Immature natural killer cell (primary cell): ENCODE measurements at regions not wholly inside any gene's neighbourhood (a gene's known extent, or its start where the extent isn't known, plus 50 kb on each side); places are given as distances from the start of the nearest gene placed in this dataset.
A peak's percentile ranks its signal among the peaks of the same experiment; 100 is the strongest.
"Not testable (repeated sequence)": the region's sequence is repeated elsewhere in the genome, so short reads cannot be mapped to it uniquely, and the experiment has no call there.

Experiments
- DNase-seq, 3 donors: peaks; one replicate each; pipeline ENCODE4 v3.0.0; 2022; ENCODE audit warnings: mixed read lengths in 1 of 3
- H3K27ac Mint-ChIP-seq, 6 donors: one replicate each; pipeline ENCODE4 v1.8.0; 2020; ENCODE audit warnings: mixed read lengths in 6 of 6, mild to moderate bottlenecking in 5 of 6, inconsistent platforms in 4 of 6, moderate library complexity in 3 of 6
- H3K27me3 Mint-ChIP-seq, 3 donors: one replicate each; pipeline ENCODE4 v1.8.0; 2020 to 2021; ENCODE audit warnings: low read depth in 3 of 3, mild to moderate bottlenecking in 3 of 3, mixed read lengths in 3 of 3, moderate library complexity in 3 of 3, inconsistent platforms in 1 of 3
- H3K36me3 Mint-ChIP-seq, 3 donors: one replicate each; pipeline ENCODE4 v1.8.0; 2020; ENCODE audit warnings: mixed read lengths in 3 of 3, inconsistent platforms in 2 of 3, mild to moderate bottlenecking in 2 of 3
- H3K4me1 Mint-ChIP-seq, 2 donors: one replicate each; pipeline ENCODE4 v1.8.0; 2020; ENCODE audit warnings: inconsistent platforms in 2 of 2, mild to moderate bottlenecking in 2 of 2, mixed read lengths in 2 of 2, moderate library complexity in 1 of 2
- H3K4me3 Mint-ChIP-seq, 5 donors: one replicate each; pipeline ENCODE4 v1.8.0; 2020; ENCODE audit warnings: mild to moderate bottlenecking in 5 of 5, mixed read lengths in 5 of 5, inconsistent platforms in 3 of 5, moderate library complexity in 3 of 5
- H3K9me3 Mint-ChIP-seq, 6 donors: one replicate each; pipeline ENCODE4 v1.8.0; 2020; ENCODE audit warnings: mild to moderate bottlenecking in 6 of 6, mixed read lengths in 6 of 6, inconsistent platforms in 4 of 6, moderate library complexity in 3 of 6

- no peak overlapping the region for H3K4me3 Mint-ChIP-seq
- peaks cover 27 to 37% of the 10 kb centered on the region in 2 donors for H3K4me1 Mint-ChIP-seq
- no peak for DNase-seq
- H3K27ac Mint-ChIP-seq = no peak overlapping the region
- peaks cover 12 to 23% (median 14%) of the 10 kb centered on the region in 3 donors for H3K27me3 Mint-ChIP-seq
- H3K9me3 Mint-ChIP-seq = peaks cover 0 to 2% (median 0%) of the 10 kb centered on the region in 6 donors
- no peaks in the 10 kb centered on the region for H3K36me3 Mint-ChIP-seq
Measured at GRCh38 chr3:24689353-24689752, 194.7 kb upstream of the THRB start.

- no peak for DNase-seq
- peaks cover 24 to 28% of the 10 kb centered on the region in 2 donors for H3K4me1 Mint-ChIP-seq
- H3K27ac Mint-ChIP-seq = no peak overlapping the region
- H3K4me3 Mint-ChIP-seq = no peak overlapping the region
- no peaks in the 10 kb centered on the region for H3K36me3 Mint-ChIP-seq
- H3K27me3 Mint-ChIP-seq = peaks cover 10 to 20% (median 14%) of the 10 kb centered on the region in 3 donors
- H3K9me3 Mint-ChIP-seq = peaks cover 0 to 2% (median 0%) of the 10 kb centered on the region in 6 donors
Measured at GRCh38 chr3:24690777-24691176, 196.1 kb upstream of the THRB start.

- H3K27ac Mint-ChIP-seq = peak overlapping the region in 3 of 6 donors; percentile 61 to 70 (median 66)
- not testable (repeated sequence) for H3K9me3 Mint-ChIP-seq, H3K36me3 Mint-ChIP-seq
- peak overlapping the region in 3 of 5 donors; percentile 61 to 78 (median 74) for H3K4me3 Mint-ChIP-seq
- peaks cover 20 to 34% of the 10 kb centered on the region in 2 donors for H3K4me1 Mint-ChIP-seq
- peak; percentile 49 to 73 (median 59) for DNase-seq
- peaks cover 4 to 13% (median 7%) of the 10 kb centered on the region in 3 donors for H3K27me3 Mint-ChIP-seq
Measured at GRCh38 chr3:24699078-24699477, 204.4 kb upstream of the THRB start.

- H3K27me3 Mint-ChIP-seq = peaks cover 5 to 14% (median 9%) of the 10 kb centered on the region in 3 donors
- H3K4me1 Mint-ChIP-seq = peaks cover 8 to 15% of the 10 kb centered on the region in 2 donors
- no peak overlapping the region for H3K27ac Mint-ChIP-seq
- no peaks in the 10 kb centered on the region for H3K36me3 Mint-ChIP-seq
- no peak for DNase-seq
- H3K4me3 Mint-ChIP-seq = no peak overlapping the region
- H3K9me3 Mint-ChIP-seq = peaks cover 0 to 2% (median 0%) of the 10 kb centered on the region in 6 donors
Measured at GRCh38 chr3:24704496-24704895, 209.8 kb upstream of the THRB start.

GRCh38 chr3:24707936-24708335, 213.3 kb upstream of the THRB start:
- DNase-seq = no peak
- Mint-ChIP-seq H3K4me3 (no peak overlapping the region), H3K9me3 (peaks cover 0 to 3% (median 0%) of the 10 kb centered on the region in 6 donors), H3K4me1 (no peaks in the 10 kb centered on the region), H3K27me3 (peaks cover 5 to 6% (median 5%) of the 10 kb centered on the region in 3 donors), H3K27ac (no peak overlapping the region), H3K36me3 (no peaks in the 10 kb centered on the region)

- no peaks in the 10 kb centered on the region for H3K36me3 Mint-ChIP-seq
- H3K4me3 Mint-ChIP-seq = no peak overlapping the region
- no peak for DNase-seq
- H3K27me3 Mint-ChIP-seq = peaks cover 5 to 6% (median 5%) of the 10 kb centered on the region in 3 donors
- no peaks in the 10 kb centered on the region for H3K4me1 Mint-ChIP-seq
- peaks cover 0 to 4% (median 0%) of the 10 kb centered on the region in 6 donors for H3K9me3 Mint-ChIP-seq
- H3K27ac Mint-ChIP-seq = no peak overlapping the region
Measured at GRCh38 chr3:24709956-24710355, 215.3 kb upstream of the THRB start.

GRCh38 chr3:24713516-24713915, 218.9 kb upstream of the THRB start:
- H3K36me3 Mint-ChIP-seq = no peaks in the 10 kb centered on the region
- no peak overlapping the region for H3K4me3 Mint-ChIP-seq
- no peak for DNase-seq
- peaks cover 4 to 10% (median 4%) of the 10 kb centered on the region in 3 donors for H3K27me3 Mint-ChIP-seq
- H3K27ac Mint-ChIP-seq = no peak overlapping the region
- H3K9me3 Mint-ChIP-seq = peaks cover 0 to 4% (median 0%) of the 10 kb centered on the region in 6 donors
- H3K4me1 Mint-ChIP-seq = no peaks in the 10 kb centered on the region

- Mint-ChIP-seq H3K36me3 (no peaks in the 10 kb centered on the region), H3K27me3 (peaks cover 2 to 10% (median 2%) of the 10 kb centered on the region in 3 donors), H3K4me3 (no peak overlapping the region), H3K9me3 (peaks cover 0 to 4% (median 0%) of the 10 kb centered on the region in 6 donors), H3K27ac (no peak overlapping the region), H3K4me1 (no peaks in the 10 kb centered on the region)
- no peak for DNase-seq
Measured at GRCh38 chr3:24714436-24714835, 219.8 kb upstream of the THRB start.

GRCh38 chr3:24715171-24715792, 220.6 kb upstream of the THRB start:
- Mint-ChIP-seq H3K9me3 (peaks cover 0 to 3% (median 0%) of the 10 kb centered on the region in 6 donors), H3K27me3 (peaks cover 2 to 10% (median 2%) of the 10 kb centered on the region in 3 donors), H3K36me3 (no peaks in the 10 kb centered on the region), H3K27ac (no peak overlapping the region), H3K4me3 (no peak overlapping the region), H3K4me1 (peaks cover 0 to 4% of the 10 kb centered on the region in 2 donors)
- DNase-seq = no peak

- H3K27ac Mint-ChIP-seq = no peak overlapping the region
- H3K4me3 Mint-ChIP-seq = no peak overlapping the region
- H3K9me3 Mint-ChIP-seq = peaks cover 0 to 3% (median 0%) of the 10 kb centered on the region in 6 donors
- H3K4me1 Mint-ChIP-seq = peaks cover 0 to 4% of the 10 kb centered on the region in 2 donors
- no peak for DNase-seq
- H3K36me3 Mint-ChIP-seq = no peaks in the 10 kb centered on the region
- H3K27me3 Mint-ChIP-seq = peaks cover 0 to 2% (median 2%) of the 10 kb centered on the region in 3 donors
Measured at GRCh38 chr3:24722087-24722486, 227.4 kb upstream of the THRB start.

GRCh38 chr3:24725514-24726255, 231.0 kb upstream of the THRB start:
- no peaks in the 10 kb centered on the region for H3K36me3 Mint-ChIP-seq
- H3K4me3 Mint-ChIP-seq = no peak overlapping the region
- peaks cover 0 to 3% (median 0%) of the 10 kb centered on the region in 6 donors for H3K9me3 Mint-ChIP-seq
- peaks cover 0 to 2% (median 2%) of the 10 kb centered on the region in 3 donors for H3K27me3 Mint-ChIP-seq
- DNase-seq = no peak
- no peaks in the 10 kb centered on the region for H3K4me1 Mint-ChIP-seq
- H3K27ac Mint-ChIP-seq = no peak overlapping the region

- Mint-ChIP-seq H3K27ac (no peak overlapping the region), H3K36me3 (no peaks in the 10 kb centered on the region), H3K4me1 (no peaks in the 10 kb centered on the region), H3K4me3 (no peak overlapping the region), H3K9me3 (peaks cover 0 to 3% (median 0%) of the 10 kb centered on the region in 6 donors), H3K27me3 (peaks cover 2 to 3% (median 2%) of the 10 kb centered on the region in 3 donors)
- no peak for DNase-seq
Measured at GRCh38 chr3:24726423-24726822, 231.8 kb upstream of the THRB start.

GRCh38 chr3:24730173-24730572, 235.5 kb upstream of the THRB start:
- H3K27me3 Mint-ChIP-seq = peaks cover 0 to 5% (median 2%) of the 10 kb centered on the region in 3 donors
- no peak overlapping the region for H3K27ac Mint-ChIP-seq
- no peaks in the 10 kb centered on the region for H3K36me3 Mint-ChIP-seq
- no peaks in the 10 kb centered on the region for H3K9me3 Mint-ChIP-seq
- DNase-seq = no peak
- no peak overlapping the region for H3K4me3 Mint-ChIP-seq
- peaks cover 0 to 6% of the 10 kb centered on the region in 2 donors for H3K4me1 Mint-ChIP-seq

- H3K4me1 Mint-ChIP-seq = peaks cover 0 to 6% of the 10 kb centered on the region in 2 donors
- no peak for DNase-seq
- H3K36me3 Mint-ChIP-seq = no peaks in the 10 kb centered on the region
Measured at GRCh38 chr3:24734019-24734418, 239.4 kb upstream of the THRB start.

More at GRCh38 chr3:24734019-24734418, 239.4 kb upstream of the THRB start:
- H3K4me3 Mint-ChIP-seq = no peak overlapping the region
- H3K27ac Mint-ChIP-seq = no peak overlapping the region
- peaks cover 0 to 5% (median 2%) of the 10 kb centered on the region in 3 donors for H3K27me3 Mint-ChIP-seq
- H3K9me3 Mint-ChIP-seq = no peaks in the 10 kb centered on the region
